ENCODE measurements at regions not wholly inside any gene's neighbourhood (a gene's known extent, or its start where the extent isn't known, plus 50 kb on each side); places are given as distances from the start of the nearest gene placed in this dataset.
A peak's percentile ranks its signal among the peaks of the same experiment; 100 is the strongest.

GRCh38 chr1:37315371-37315846 lies 159.0 kb upstream of the ZC3H12A start:
- ChIA-PET POLR2A (no interaction called here), CTCF (interaction anchor here (0.5 to 2.6 kb wide), 7 partner anchors 9 to 138 kb away, joined by 3 to 8 read pairs (median 3); no protein-coding TSS in a partner anchor)
- WGBS (ENCODE audit: low lambda C conversion rate): 48% methylated on average over 4 of the region's 4 CpGs

GRCh38 chr1:37317870-37318467 lies 156.4 kb upstream of the ZC3H12A start:
- POLR2A ChIA-PET: no interaction called here
- Histone ChIP-seq H4K20me1 (ENCODE audit: insufficient read depth) (no peaks in the 10 kb centered on the region), H3K4me1 (ENCODE audit: control insufficient read depth in 1 of 2, insufficient read depth in 2 of 2, low read depth in 1 of 2, low read length in 1 of 2) (peaks cover 0 to 4% of the 10 kb centered on the region in 2 experiments; a peak in 1 of 4 replicates), H2AFZ (ENCODE audit: low read depth) (no peak overlapping the region), H3K27me3 (ENCODE audit: insufficient read depth) (no peaks in the 10 kb centered on the region), H3F3A (replicated peaks; ENCODE audit: insufficient read depth) (no peaks in the 10 kb centered on the region), H3K79me2 (ENCODE audit: insufficient read depth) (no peaks in the 10 kb centered on the region), H3K4me2 (no peak overlapping the region), H3K4me3 (ENCODE audit: low read depth in 2 of 2, low read length in 1 of 2) (no peak overlapping the region), H3K27ac (ENCODE audit: low read depth in 2 of 2, low read length in 1 of 2) (no peak overlapping the region), H3K36me3 (replicated peaks in 1 of 2; ENCODE audit: control insufficient read depth in 1 of 2, insufficient read depth in 2 of 2, low read length in 1 of 2) (no peaks in the 10 kb centered on the region), H3K9me3 (no peaks in the 10 kb centered on the region), H3K9ac (no peak overlapping the region), H3K9me2 (no peaks in the 10 kb centered on the region)
- DNase-seq: peak; percentile 73
- CTCF ChIA-PET: interaction anchor here (0.8 to 2.6 kb wide), 3 partner anchors 13 to 116 kb away, joined by 3 to 8 read pairs (median 3); no protein-coding TSS in a partner anchor
- WGBS (ENCODE audit: low lambda C conversion rate): 12% methylated on average over 23 of the region's 35 CpGs
- TF ChIP-seq MAX (IDR thresholded peaks at IDR 0.05; ENCODE audit: low read depth) (no peak), POLR2AphosphoS5 (IDR thresholded peaks at IDR 0.05; ENCODE audit: low read depth, low read length) (no peak), NRF1 (IDR thresholded peaks at IDR 0.05; ENCODE audit: low read depth, low read length) (no peak), EP300 (IDR thresholded peaks at IDR 0.05; ENCODE audit: borderline replicate concordance in 1 of 2, low read depth in 1 of 2, low read length in 1 of 2) (no peak), MXI1 (IDR thresholded peaks at IDR 0.05; ENCODE audit: low read depth, low read length) (no peak), RXRA (IDR thresholded peaks at IDR 0.05; ENCODE audit: borderline replicate concordance, low read depth) (no peak), ELF1 (IDR thresholded peaks at IDR 0.05) (no peak), SMC3 (IDR thresholded peaks at IDR 0.05; ENCODE audit: low read depth, low read length) (no peak), EZH2phosphoT487 (IDR thresholded peaks at IDR 0.05; ENCODE audit: borderline replicate concordance, low read depth) (no peak), GABPA (IDR thresholded peaks at IDR 0.05; ENCODE audit: low read depth) (no peak), FOSL2 (IDR thresholded peaks at IDR 0.05; ENCODE audit: borderline replicate concordance, low read depth) (no peak), TCF12 (IDR thresholded peaks at IDR 0.05) (no peak), USF1 (IDR thresholded peaks at IDR 0.05; ENCODE audit: borderline replicate concordance, low read depth) (no peak), GATA2 (CRISPR knock-in tag; IDR thresholded peaks at IDR 0.05) (no peak)

More at GRCh38 chr1:37315371-37315846, 159.0 kb upstream of the ZC3H12A start:
- Histone ChIP-seq H3K36me3 (replicated peaks in 1 of 2; ENCODE audit: control insufficient read depth in 1 of 2, insufficient read depth in 2 of 2, low read length in 1 of 2) (no peaks in the 10 kb centered on the region), H2AFZ (ENCODE audit: low read depth) (no peak overlapping the region), H3K79me2 (ENCODE audit: insufficient read depth) (no peaks in the 10 kb centered on the region), H3K4me3 (ENCODE audit: low read depth in 2 of 2, low read length in 1 of 2) (no peak overlapping the region), H4K20me1 (ENCODE audit: insufficient read depth) (no peaks in the 10 kb centered on the region), H3K4me1 (ENCODE audit: control insufficient read depth in 1 of 2, insufficient read depth in 2 of 2, low read depth in 1 of 2, low read length in 1 of 2) (peaks cover 0 to 4% of the 10 kb centered on the region in 2 experiments; a peak in 1 of 4 replicates), H3K9ac (no peak overlapping the region), H3K9me3 (no peaks in the 10 kb centered on the region), H3F3A (replicated peaks; ENCODE audit: insufficient read depth) (no peaks in the 10 kb centered on the region), H3K27ac (ENCODE audit: low read depth in 2 of 2, low read length in 1 of 2) (no peak overlapping the region), H3K9me2 (no peaks in the 10 kb centered on the region), H3K4me2 (no peak overlapping the region), H3K27me3 (ENCODE audit: insufficient read depth) (no peaks in the 10 kb centered on the region)
- no peak for TF ChIP-seq CHD2 (IDR thresholded peaks at IDR 0.05; ENCODE audit: low read length, partially characterized antibody)
- TF ChIP-seq CTCF (IDR thresholded peaks at IDR 0.05): no peak
- no peak for TF ChIP-seq POLR2AphosphoS5 (IDR thresholded peaks at IDR 0.05; ENCODE audit: low read depth, low read length)
- TF ChIP-seq GATA2 (CRISPR knock-in tag; IDR thresholded peaks at IDR 0.05): no peak
- no peak for DNase-seq

Data from SK-N-SH (cell line).